ENCODE measurements at regions not wholly inside any gene's neighbourhood (a gene's known extent, or its start where the extent isn't known, plus 50 kb on each side); places are given as distances from the start of the nearest gene placed in this dataset.

GRCh38 chr5:2914981-2915484 lies 163.6 kb upstream of the IRX2 start:
- intact Hi-C loops (cut with DNase I), result no loop called here
- 28 to 62% methylated on average over 17 of the region's 17 CpGs for WGBS, 2 donors
- H3K27me3 ChIP-seq, result no peaks in the 10 kb centered on the region
- no peaks in the 10 kb centered on the region for H3K36me3 ChIP-seq
- TF ChIP-seq POLR2A (IDR thresholded peaks at IDR 0.05) (no peak), CTCF (IDR thresholded peaks at IDR 0.05) (no peak), POLR2AphosphoS5 (IDR thresholded peaks at IDR 0.05) (no peak), EP300 (IDR thresholded peaks at IDR 0.05) (no peak)
- H3K9me3 ChIP-seq, result peaks cover 0 to 5% (median 0%) of the 10 kb centered on the region in 4 donors
- DNase-seq, result no peak
- no peak overlapping the region for H3K4me3 ChIP-seq
- H3K27ac ChIP-seq, result no peak overlapping the region
- no peaks in the 10 kb centered on the region for H3K4me1 ChIP-seq

GRCh38 chr5:2914022-2914661 lies 162.7 kb upstream of the IRX2 start:
- peaks cover 0 to 3% (median 0%) of the 10 kb centered on the region in 4 donors for H3K9me3 ChIP-seq
- H3K36me3 ChIP-seq, result no peaks in the 10 kb centered on the region
- WGBS, 2 donors, result 82% methylated on average over 18 of the region's 18 CpGs
- no peaks in the 10 kb centered on the region for H3K4me1 ChIP-seq
- H3K4me3 ChIP-seq, result no peak overlapping the region
- TF ChIP-seq EP300 (IDR thresholded peaks at IDR 0.05) (no peak), POLR2AphosphoS5 (IDR thresholded peaks at IDR 0.05) (no peak), CTCF (IDR thresholded peaks at IDR 0.05) (no peak), POLR2A (IDR thresholded peaks at IDR 0.05) (no peak)
- H3K27ac ChIP-seq, result no peak overlapping the region
- DNase-seq, result no peak
- intact Hi-C loops (cut with DNase I), result no loop called here
- H3K27me3 ChIP-seq, result no peaks in the 10 kb centered on the region

- no peaks in the 10 kb centered on the region for H3K36me3 ChIP-seq
- TF ChIP-seq POLR2AphosphoS5 (IDR thresholded peaks at IDR 0.05) (no peak), EP300 (IDR thresholded peaks at IDR 0.05) (no peak)
- no peak overlapping the region for H3K4me3 ChIP-seq
- no peak overlapping the region for H3K27ac ChIP-seq
- H3K4me1 ChIP-seq, result no peaks in the 10 kb centered on the region
- intact Hi-C loops (cut with DNase I), result no loop called here
- H3K27me3 ChIP-seq, result no peaks in the 10 kb centered on the region
- no peak for DNase-seq
- 88 to 90% methylated on average over 7 of the region's 7 CpGs for WGBS, 2 donors
- H3K9me3 ChIP-seq, result no peaks in the 10 kb centered on the region
These were observed 161.8 kb upstream of the IRX2 start for GRCh38 chr5:2913281-2913680.

GRCh38 chr5:2912741-2913140 lies 161.3 kb upstream of the IRX2 start:
- no peak for DNase-seq
- H3K4me3 ChIP-seq, result no peak overlapping the region

More at GRCh38 chr5:2912741-2913140, 161.3 kb upstream of the IRX2 start:
- Histone ChIP-seq H3K9me3 (no peaks in the 10 kb centered on the region), H3K36me3 (no peaks in the 10 kb centered on the region), H3K27ac (no peak overlapping the region), H3K4me1 (no peaks in the 10 kb centered on the region), H3K27me3 (no peaks in the 10 kb centered on the region)
- intact Hi-C loops (cut with DNase I), result no loop called here
- 91% methylated on average over 13 of the region's 13 CpGs for WGBS, 2 donors
- TF ChIP-seq POLR2AphosphoS5 (IDR thresholded peaks at IDR 0.05), result no peak
- TF ChIP-seq POLR2A (IDR thresholded peaks at IDR 0.05), result no peak
- no peak for TF ChIP-seq EP300 (IDR thresholded peaks at IDR 0.05)
- no peak for TF ChIP-seq CTCF (IDR thresholded peaks at IDR 0.05)

Data from sigmoid colon (tissue), 6 donors.